Stimulated activated memory B cell treated with anti-CD40 and anti-IgM and Interleukin-4, amounts not matched to agents 10 μg/mL and 1 μg/mL and 100 μg/mL, for 72 hours (primary cell): ENCODE measurements at regions not wholly inside any gene's neighbourhood (a gene's known extent, or its start where the extent isn't known, plus 50 kb on each side); places are given as distances from the start of the nearest gene placed in this dataset.

Source experiments
- ATAC-seq: fragments of 150-1000 bp; cut with Tn5 transposase; 2 replicates; pipeline ENCODE4 v1.10.0; 2021
- H3K27ac Mint-ChIP-seq: one replicate; pipeline ENCODE4 v1.8.0; 2022; ENCODE audit warnings: mild to moderate bottlenecking, mixed read lengths
- H3K27me3 Mint-ChIP-seq: one replicate; pipeline ENCODE4 v1.8.0; 2022; ENCODE audit warnings: mixed read lengths
- H3K36me3 Mint-ChIP-seq: one replicate; pipeline ENCODE4 v1.8.0; 2022; ENCODE audit warnings: mixed read lengths
- H3K4me1 Mint-ChIP-seq: one replicate; pipeline ENCODE4 v1.8.0; 2022; ENCODE audit warnings: mixed read lengths
- H3K4me3 Mint-ChIP-seq: one replicate; pipeline ENCODE4 v1.8.0; 2022; ENCODE audit warnings: mild to moderate bottlenecking, moderate library complexity, mixed read lengths
- H3K9me3 Mint-ChIP-seq: one replicate; pipeline ENCODE4 v1.8.0; 2022; ENCODE audit warnings: mixed read lengths

GRCh38 chr12:93146970-93147369, 217.9 kb upstream of the EEA1 start:
- Mint-ChIP-seq H3K4me3 (no peak overlapping the region), H3K9me3 (peaks cover 3% of the 10 kb centered on the region), H3K27ac (no peak overlapping the region), H3K27me3 (no peaks in the 10 kb centered on the region), H3K4me1 (peaks cover 5% of the 10 kb centered on the region), H3K36me3 (peaks cover 4% of the 10 kb centered on the region)
- ATAC-seq: no peak

- ATAC-seq: no peak
- Mint-ChIP-seq H3K36me3 (no peaks in the 10 kb centered on the region), H3K27me3 (no peaks in the 10 kb centered on the region), H3K9me3 (no peaks in the 10 kb centered on the region), H3K4me1 (peaks cover 5% of the 10 kb centered on the region), H3K27ac (peak overlapping the region; percentile 17), H3K4me3 (no peak overlapping the region)
Measured at GRCh38 chr12:93148412-93148811, 219.3 kb upstream of the EEA1 start.

GRCh38 chr12:93149229-93149628, 220.1 kb upstream of the EEA1 start:
- no peaks in the 10 kb centered on the region for H3K9me3 Mint-ChIP-seq
- no peaks in the 10 kb centered on the region for H3K36me3 Mint-ChIP-seq
- peaks cover 5% of the 10 kb centered on the region for H3K4me1 Mint-ChIP-seq
- peak overlapping the region; percentile 17 for H3K27ac Mint-ChIP-seq
- ATAC-seq: no peak
- H3K27me3 Mint-ChIP-seq: no peaks in the 10 kb centered on the region
- H3K4me3 Mint-ChIP-seq: no peak overlapping the region

GRCh38 chr12:93151079-93151762, 222.1 kb upstream of the EEA1 start:
- ATAC-seq: no peak
- Mint-ChIP-seq H3K36me3 (no peaks in the 10 kb centered on the region), H3K4me1 (peaks cover 5% of the 10 kb centered on the region), H3K4me3 (no peak overlapping the region), H3K27me3 (no peaks in the 10 kb centered on the region), H3K9me3 (peaks cover 4% of the 10 kb centered on the region), H3K27ac (no peak overlapping the region)

GRCh38 chr12:93152617-93153016, 223.5 kb upstream of the EEA1 start:
- Mint-ChIP-seq H3K27me3 (no peaks in the 10 kb centered on the region), H3K9me3 (peaks cover 7% of the 10 kb centered on the region), H3K36me3 (no peaks in the 10 kb centered on the region), H3K4me3 (no peak overlapping the region), H3K4me1 (no peaks in the 10 kb centered on the region), H3K27ac (no peak overlapping the region)
- ATAC-seq: no peak

GRCh38 chr12:93153321-93153720, 224.2 kb upstream of the EEA1 start:
- H3K4me1 Mint-ChIP-seq: no peaks in the 10 kb centered on the region
- H3K27ac Mint-ChIP-seq: no peak overlapping the region
- H3K4me3 Mint-ChIP-seq: no peak overlapping the region
- peaks cover 6% of the 10 kb centered on the region for H3K36me3 Mint-ChIP-seq
- H3K9me3 Mint-ChIP-seq: peaks cover 10% of the 10 kb centered on the region
- ATAC-seq: no peak
- no peaks in the 10 kb centered on the region for H3K27me3 Mint-ChIP-seq

GRCh38 chr12:93154096-93154728, 223.5 kb upstream of the NUDT4 start:
- Mint-ChIP-seq H3K4me3 (no peak overlapping the region), H3K36me3 (peaks cover 6% of the 10 kb centered on the region), H3K27me3 (no peaks in the 10 kb centered on the region), H3K9me3 (peaks cover 13% of the 10 kb centered on the region), H3K4me1 (no peaks in the 10 kb centered on the region), H3K27ac (no peak overlapping the region)
- no peak for ATAC-seq

GRCh38 chr12:93154753-93155480, 222.8 kb upstream of the NUDT4 start:
- ATAC-seq: no peak
- H3K27ac Mint-ChIP-seq: no peak overlapping the region
- no peak overlapping the region for H3K4me3 Mint-ChIP-seq

GRCh38 chr12:93156086-93156716, 221.5 kb upstream of the NUDT4 start:
- Mint-ChIP-seq H3K4me1 (no peaks in the 10 kb centered on the region), H3K9me3 (peaks cover 13% of the 10 kb centered on the region), H3K4me3 (no peak overlapping the region), H3K27ac (no peak overlapping the region), H3K36me3 (peaks cover 6% of the 10 kb centered on the region), H3K27me3 (no peaks in the 10 kb centered on the region)
- ATAC-seq: no peak

More at GRCh38 chr12:93154753-93155480, 222.8 kb upstream of the NUDT4 start:
- Mint-ChIP-seq H3K36me3 (peaks cover 6% of the 10 kb centered on the region), H3K9me3 (peaks cover 13% of the 10 kb centered on the region), H3K27me3 (no peaks in the 10 kb centered on the region), H3K4me1 (no peaks in the 10 kb centered on the region)

- H3K4me1 Mint-ChIP-seq: no peaks in the 10 kb centered on the region
- no peak overlapping the region for H3K4me3 Mint-ChIP-seq
- no peak for ATAC-seq
- H3K9me3 Mint-ChIP-seq: peaks cover 13% of the 10 kb centered on the region
- H3K36me3 Mint-ChIP-seq: peaks cover 6% of the 10 kb centered on the region
- H3K27me3 Mint-ChIP-seq: no peaks in the 10 kb centered on the region
- H3K27ac Mint-ChIP-seq: no peak overlapping the region
Measured at GRCh38 chr12:93157279-93157678, 220.4 kb upstream of the NUDT4 start.

- Mint-ChIP-seq H3K36me3 (peaks cover 6% of the 10 kb centered on the region), H3K27ac (no peak overlapping the region), H3K9me3 (peaks cover 13% of the 10 kb centered on the region), H3K27me3 (no peaks in the 10 kb centered on the region), H3K4me1 (peaks cover 7% of the 10 kb centered on the region), H3K4me3 (no peak overlapping the region)
- no peak for ATAC-seq
Measured at GRCh38 chr12:93158065-93158843, 219.5 kb upstream of the NUDT4 start.

GRCh38 chr12:93163260-93164036, 214.3 kb upstream of the NUDT4 start:
- peak overlapping the region; percentile 70 for H3K27ac Mint-ChIP-seq
- peak overlapping the region; percentile 38 for H3K4me3 Mint-ChIP-seq
- H3K9me3 Mint-ChIP-seq: peaks cover 3% of the 10 kb centered on the region
- no peaks in the 10 kb centered on the region for H3K27me3 Mint-ChIP-seq
- no peaks in the 10 kb centered on the region for H3K36me3 Mint-ChIP-seq
- H3K4me1 Mint-ChIP-seq: peaks cover 59% of the 10 kb centered on the region
- ATAC-seq: peak; percentile 34

GRCh38 chr12:93164103-93164880, 213.4 kb upstream of the NUDT4 start:
- Mint-ChIP-seq H3K9me3 (peaks cover 2% of the 10 kb centered on the region), H3K4me3 (no peak overlapping the region), H3K36me3 (no peaks in the 10 kb centered on the region), H3K27me3 (no peaks in the 10 kb centered on the region), H3K4me1 (peaks cover 68% of the 10 kb centered on the region), H3K27ac (peak overlapping the region; percentile 95)
- ATAC-seq: no peak
